Stomach (tissue), 4 donors: ENCODE measurements at regions not wholly inside any gene's neighbourhood (a gene's known extent, or its start where the extent isn't known, plus 50 kb on each side); places are given as distances from the start of the nearest gene placed in this dataset.

ENCODE experiments used
- EP300 ChIP-seq: sonication (generic); formaldehyde crosslinking; IDR thresholded peaks from one replicate; pipeline ENCODE4 v1.6.1; 2017; ENCODE audit warnings: antibody characterized with exemption
- POLR2A ChIP-seq, 4 donors: fragments of 450-650 bp; IDR thresholded peaks; one replicate each; pipeline ENCODE4 v1.6.1; 2016; ENCODE audit warnings: antibody characterized with exemption in 4 of 4, control low read depth in 2 of 4, mild to moderate bottlenecking in 1 of 4, moderate library complexity in 1 of 4
- POLR2AphosphoS5 ChIP-seq, 3 donors: sonication (generic); formaldehyde crosslinking; IDR thresholded peaks; one replicate each; pipeline ENCODE4 v1.6.1; 2016; ENCODE audit warnings: antibody characterized with exemption in 3 of 3
- TF ChIP-seq, protein P1 (sequence below), 7 experiments: fragments of 450-650 bp in 4 of 7; fragments of 200-600 bp in 3 of 7; sonication (generic) in 3 of 7; IDR thresholded peaks; one replicate each; pipeline ENCODE4 v1.5.1; 2016 to 2019; ENCODE audit warnings: antibody characterized with exemption in 7 of 7, control low read depth in 2 of 7, mild to moderate bottlenecking in 1 of 7

- no peak for TF ChIP-seq POLR2AphosphoS5 (IDR thresholded peaks at IDR 0.05)
- TF ChIP-seq, protein P1, sequence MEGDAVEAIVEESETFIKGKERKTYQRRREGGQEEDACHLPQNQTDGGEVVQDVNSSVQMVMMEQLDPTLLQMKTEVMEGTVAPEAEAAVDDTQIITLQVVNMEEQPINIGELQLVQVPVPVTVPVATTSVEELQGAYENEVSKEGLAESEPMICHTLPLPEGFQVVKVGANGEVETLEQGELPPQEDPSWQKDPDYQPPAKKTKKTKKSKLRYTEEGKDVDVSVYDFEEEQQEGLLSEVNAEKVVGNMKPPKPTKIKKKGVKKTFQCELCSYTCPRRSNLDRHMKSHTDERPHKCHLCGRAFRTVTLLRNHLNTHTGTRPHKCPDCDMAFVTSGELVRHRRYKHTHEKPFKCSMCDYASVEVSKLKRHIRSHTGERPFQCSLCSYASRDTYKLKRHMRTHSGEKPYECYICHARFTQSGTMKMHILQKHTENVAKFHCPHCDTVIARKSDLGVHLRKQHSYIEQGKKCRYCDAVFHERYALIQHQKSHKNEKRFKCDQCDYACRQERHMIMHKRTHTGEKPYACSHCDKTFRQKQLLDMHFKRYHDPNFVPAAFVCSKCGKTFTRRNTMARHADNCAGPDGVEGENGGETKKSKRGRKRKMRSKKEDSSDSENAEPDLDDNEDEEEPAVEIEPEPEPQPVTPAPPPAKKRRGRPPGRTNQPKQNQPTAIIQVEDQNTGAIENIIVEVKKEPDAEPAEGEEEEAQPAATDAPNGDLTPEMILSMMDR (IDR thresholded peaks at IDR 0.05) = no peak
- no peak for TF ChIP-seq POLR2A (IDR thresholded peaks at IDR 0.05)
- no peak for TF ChIP-seq EP300
These were observed 55.8 kb upstream of the WASF3 start for GRCh38 chr13:26501641-26502040.
